Astrocyte of the spinal cord (primary cell): ENCODE measurements at regions not wholly inside any gene's neighbourhood (a gene's known extent, or its start where the extent isn't known, plus 50 kb on each side); places are given as distances from the start of the nearest gene placed in this dataset.

Source experiments
- DNase-seq: peaks from one replicate; pipeline ENCODE4 v3.0.0; 2011; ENCODE audit warnings: low read depth, low spot score
- H3K4me3 ChIP-seq: 2 replicates; pipeline ENCODE4 v1.5.1; 2011; ENCODE audit warnings: low read depth, mild to moderate bottlenecking, low read length, moderate library complexity
- CTCF ChIP-seq: IDR thresholded peaks from 2 replicates; pipeline ENCODE4 v1.5.1; 2012; ENCODE audit warnings: low read depth, mild to moderate bottlenecking, low read length, inconsistent platforms
- in situ Hi-C: cut with HindIII; loops from 2 replicates; pipeline ENCODE4 v1.10.0; 2017; ENCODE audit warnings: low sequenced_read_pairs

- no peak for DNase-seq
- no peak for TF ChIP-seq CTCF
- H3K4me3 ChIP-seq = no peak overlapping the region
- in situ Hi-C loops = no loop called here
Observed at GRCh38 chrX:144709841-144710240, 537.5 kb upstream of the SPANXN1 start.

- peak; percentile 1 for DNase-seq
- in situ Hi-C loops = no loop called here
- H3K4me3 ChIP-seq = no peak overlapping the region
- no peak for TF ChIP-seq CTCF
Observed at GRCh38 chrX:144715337-144715736, 532.0 kb upstream of the SPANXN1 start.

GRCh38 chrX:144716187-144716586 is 531.1 kb upstream of the SPANXN1 start:
- no peak for TF ChIP-seq CTCF
- DNase-seq = no peak
- in situ Hi-C loops = no loop called here
- H3K4me3 ChIP-seq = no peak overlapping the region

GRCh38 chrX:144717682-144718081 is 529.6 kb upstream of the SPANXN1 start:
- in situ Hi-C loops = no loop called here
- no peak overlapping the region for H3K4me3 ChIP-seq
- TF ChIP-seq CTCF = no peak
- no peak for DNase-seq

GRCh38 chrX:144722307-144722706 is 525.0 kb upstream of the SPANXN1 start:
- no peak for DNase-seq
- H3K4me3 ChIP-seq = no peak overlapping the region
- TF ChIP-seq CTCF = peak; percentile 8
- in situ Hi-C loops = no loop called here

GRCh38 chrX:144730471-144730870 is 516.8 kb upstream of the SPANXN1 start:
- H3K4me3 ChIP-seq = no peak overlapping the region
- in situ Hi-C loops = no loop called here
- DNase-seq = peak; percentile 66
- TF ChIP-seq CTCF = no peak

- peak; percentile 35 for DNase-seq
- TF ChIP-seq CTCF = no peak
- H3K4me3 ChIP-seq = no peak overlapping the region
- in situ Hi-C loops = no loop called here
Observed at GRCh38 chrX:144732588-144732987, 514.7 kb upstream of the SPANXN1 start.
